ENCODE measurements at regions not wholly inside any gene's neighbourhood (a gene's known extent, or its start where the extent isn't known, plus 50 kb on each side); places are given as distances from the start of the nearest gene placed in this dataset.

DNA sequence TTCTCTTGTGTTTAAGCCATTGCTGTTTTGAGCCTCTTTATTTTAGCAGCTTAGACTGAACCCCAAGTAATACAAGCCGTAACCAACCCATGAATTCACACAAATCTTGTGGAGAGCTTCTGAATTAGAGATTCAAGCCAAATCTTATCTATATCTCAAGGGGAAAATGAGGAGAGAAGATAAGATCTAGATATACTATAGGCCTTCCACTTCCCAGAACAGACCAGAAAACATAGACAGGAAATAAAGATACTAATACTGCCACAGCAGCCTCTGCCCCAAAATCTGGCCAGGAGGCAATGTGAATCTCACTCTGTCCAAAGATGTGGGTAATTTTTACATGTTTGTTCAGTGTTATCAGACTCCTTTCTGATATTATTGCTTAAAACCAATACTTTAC, 307.2 kb downstream of the PTEN start (continued):
- TF ChIP-seq, protein P1, sequence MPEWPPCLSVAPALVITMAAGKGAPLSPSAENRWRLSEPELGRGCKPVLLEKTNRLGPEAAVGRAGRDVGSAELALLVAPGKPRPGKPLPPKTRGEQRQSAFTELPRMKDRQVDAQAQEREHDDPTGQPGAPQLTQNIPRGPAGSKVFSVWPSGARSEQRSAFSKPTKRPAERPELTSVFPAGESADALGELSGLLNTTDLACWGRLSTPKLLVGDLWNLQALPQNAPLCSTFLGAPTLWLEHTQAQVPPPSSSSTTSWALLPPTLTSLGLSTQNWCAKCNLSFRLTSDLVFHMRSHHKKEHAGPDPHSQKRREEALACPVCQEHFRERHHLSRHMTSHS (tag by site-specific recombination; IDR thresholded peaks at IDR 0.05): no peak
- TF ChIP-seq, protein P2, sequence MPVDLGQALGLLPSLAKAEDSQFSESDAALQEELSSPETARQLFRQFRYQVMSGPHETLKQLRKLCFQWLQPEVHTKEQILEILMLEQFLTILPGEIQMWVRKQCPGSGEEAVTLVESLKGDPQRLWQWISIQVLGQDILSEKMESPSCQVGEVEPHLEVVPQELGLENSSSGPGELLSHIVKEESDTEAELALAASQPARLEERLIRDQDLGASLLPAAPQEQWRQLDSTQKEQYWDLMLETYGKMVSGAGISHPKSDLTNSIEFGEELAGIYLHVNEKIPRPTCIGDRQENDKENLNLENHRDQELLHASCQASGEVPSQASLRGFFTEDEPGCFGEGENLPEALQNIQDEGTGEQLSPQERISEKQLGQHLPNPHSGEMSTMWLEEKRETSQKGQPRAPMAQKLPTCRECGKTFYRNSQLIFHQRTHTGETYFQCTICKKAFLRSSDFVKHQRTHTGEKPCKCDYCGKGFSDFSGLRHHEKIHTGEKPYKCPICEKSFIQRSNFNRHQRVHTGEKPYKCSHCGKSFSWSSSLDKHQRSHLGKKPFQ (tag by site-specific recombination; IDR thresholded peaks at IDR 0.05): no peak

DNA sequence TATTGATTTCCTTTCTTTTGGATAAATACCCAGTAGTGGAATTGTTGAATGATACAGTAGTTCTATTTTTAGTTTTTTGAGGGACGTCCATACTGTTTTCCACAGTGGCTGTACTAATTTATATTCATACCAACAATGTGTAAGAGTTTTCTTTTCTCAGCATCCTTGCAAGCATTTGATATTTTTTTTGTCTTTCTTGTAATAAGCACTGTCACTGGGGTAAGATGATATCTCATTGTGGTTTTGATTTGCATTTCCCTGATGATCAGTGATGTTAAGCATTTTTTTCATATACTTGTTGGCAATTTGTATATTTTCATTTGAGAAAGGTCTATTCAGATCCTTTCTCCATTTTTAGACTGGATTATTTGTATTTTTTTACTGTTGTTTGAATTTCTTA, 308.7 kb downstream of the PTEN start:
- Histone ChIP-seq H3K27ac (ENCODE audit: extremely low read depth, low read depth, low read length) (no peak overlapping the region), H3K9me3 (ENCODE audit: control insufficient read depth, insufficient read depth, low read depth, low read length) (no peaks in the 10 kb centered on the region), H3K36me3 (ENCODE audit: control insufficient read depth in 2 of 2, insufficient read depth in 1 of 2, low read length in 2 of 2) (no peaks in the 10 kb centered on the region), H3K4me3 (ENCODE audit: low read depth, low read length) (no peak overlapping the region), H3K4me1 (ENCODE audit: control insufficient read depth, insufficient read depth, low read length) (no peaks in the 10 kb centered on the region)
- TF ChIP-seq ZNF621 (tag by site-specific recombination; IDR thresholded peaks at IDR 0.05): no peak
- POLR2A ChIA-PET: no interaction called here
- CTCF ChIA-PET: no interaction called here

DNA sequence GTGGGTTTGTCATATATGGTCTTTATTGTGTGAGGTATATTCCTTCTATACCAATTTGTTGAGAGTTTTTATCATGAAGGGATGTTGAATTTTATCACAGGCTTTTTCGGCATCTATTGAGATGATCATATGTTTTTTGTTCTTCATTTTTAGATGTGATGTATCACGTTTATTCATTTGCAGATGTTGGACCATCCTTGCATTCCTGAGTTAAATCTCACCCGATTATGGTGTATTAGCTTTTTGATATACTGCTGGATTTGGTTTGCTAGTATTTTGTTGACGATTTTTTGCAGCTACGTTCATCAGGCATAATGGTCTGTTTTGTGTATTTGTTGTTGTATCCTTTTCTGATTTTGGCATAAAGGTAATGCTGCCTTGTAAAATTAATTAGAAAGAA, 311.0 kb downstream of the PTEN start:
- no peak for TF ChIP-seq KLF8 (tag by site-specific recombination; IDR thresholded peaks at IDR 0.05)
- TF ChIP-seq ZNF133 (tag by site-specific recombination; IDR thresholded peaks at IDR 0.05): peak; percentile 57; the same call in 1 of the 2 replicates
- TF ChIP-seq ZNF777 (tag by site-specific recombination; IDR thresholded peaks at IDR 0.05; ENCODE audit: borderline replicate concordance): no peak
- TF ChIP-seq SP7 (tag by site-specific recombination; IDR thresholded peaks at IDR 0.05): no peak
- CTCF ChIA-PET: interaction anchor here (1.0 kb wide), 1 partner anchor 42 kb away, joined by 3 read pairs; no protein-coding TSS in a partner anchor
- H3K36me3 ChIP-seq (ENCODE audit: control insufficient read depth in 2 of 2, insufficient read depth in 1 of 2, low read length in 2 of 2): no peaks in the 10 kb centered on the region
- H3K27ac ChIP-seq (ENCODE audit: extremely low read depth, low read depth, low read length): no peak overlapping the region
- no peak overlapping the region for H3K4me3 ChIP-seq (ENCODE audit: low read depth, low read length)
- no peaks in the 10 kb centered on the region for H3K4me1 ChIP-seq (ENCODE audit: control insufficient read depth, insufficient read depth, low read length)
- POLR2A ChIA-PET: no interaction called here
- no peaks in the 10 kb centered on the region for H3K9me3 ChIP-seq (ENCODE audit: control insufficient read depth, insufficient read depth, low read depth, low read length)

DNA sequence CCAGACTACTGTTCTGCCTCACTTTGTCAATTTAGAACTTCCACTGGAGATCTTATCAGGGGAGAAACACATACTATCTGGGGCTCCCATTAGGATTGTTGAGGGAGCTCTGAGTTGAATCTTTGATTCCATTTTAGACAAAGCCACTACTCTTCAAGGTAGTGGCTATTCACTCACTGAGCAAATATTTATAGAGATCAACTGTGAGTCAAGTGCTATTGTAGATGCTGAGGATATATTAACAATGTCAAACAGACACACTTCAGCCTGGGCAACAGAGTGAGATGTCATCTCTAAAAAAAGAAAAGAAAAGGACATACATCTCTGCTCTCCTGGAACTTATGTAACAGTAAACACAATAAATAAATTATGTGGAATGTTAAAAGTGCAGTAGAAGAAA, 315.3 kb downstream of the PTEN start:
- Histone ChIP-seq H3K9me3 (ENCODE audit: control insufficient read depth, insufficient read depth, low read depth, low read length) (no peaks in the 10 kb centered on the region), H3K4me1 (ENCODE audit: control insufficient read depth, insufficient read depth, low read length) (peaks cover 8% of the 10 kb centered on the region), H3K27ac (ENCODE audit: extremely low read depth, low read depth, low read length) (no peak overlapping the region), H3K4me3 (ENCODE audit: low read depth, low read length) (no peak overlapping the region), H3K36me3 (ENCODE audit: control insufficient read depth in 2 of 2, insufficient read depth in 1 of 2, low read length in 2 of 2) (no peaks in the 10 kb centered on the region)
- no peak for TF ChIP-seq ZNF776 (tag by site-specific recombination; IDR thresholded peaks at IDR 0.05; ENCODE audit: borderline replicate concordance)
- TF ChIP-seq HOXC10 (CRISPR knock-in tag; IDR thresholded peaks at IDR 0.05): no peak
- TF ChIP-seq, protein P3, sequence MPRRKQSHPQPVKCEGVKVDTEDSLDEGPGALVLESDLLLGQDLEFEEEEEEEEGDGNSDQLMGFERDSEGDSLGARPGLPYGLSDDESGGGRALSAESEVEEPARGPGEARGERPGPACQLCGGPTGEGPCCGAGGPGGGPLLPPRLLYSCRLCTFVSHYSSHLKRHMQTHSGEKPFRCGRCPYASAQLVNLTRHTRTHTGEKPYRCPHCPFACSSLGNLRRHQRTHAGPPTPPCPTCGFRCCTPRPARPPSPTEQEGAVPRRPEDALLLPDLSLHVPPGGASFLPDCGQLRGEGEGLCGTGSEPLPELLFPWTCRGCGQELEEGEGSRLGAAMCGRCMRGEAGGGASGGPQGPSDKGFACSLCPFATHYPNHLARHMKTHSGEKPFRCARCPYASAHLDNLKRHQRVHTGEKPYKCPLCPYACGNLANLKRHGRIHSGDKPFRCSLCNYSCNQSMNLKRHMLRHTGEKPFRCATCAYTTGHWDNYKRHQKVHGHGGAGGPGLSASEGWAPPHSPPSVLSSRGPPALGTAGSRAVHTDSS (tag by site-specific recombination; IDR thresholded peaks at IDR 0.05): no peak
- no peak for TF ChIP-seq ZNF121 (tag by site-specific recombination; IDR thresholded peaks at IDR 0.05)
- TF ChIP-seq ZNF791 (tag by site-specific recombination; IDR thresholded peaks at IDR 0.05): no peak
- no peak for TF ChIP-seq RBAK (tag by site-specific recombination; IDR thresholded peaks at IDR 0.05)
- no peak for TF ChIP-seq YY1 (tag by site-specific recombination; IDR thresholded peaks at IDR 0.05)
- no peak for TF ChIP-seq ZNF521 (tag by site-specific recombination; IDR thresholded peaks at IDR 0.05)
- TF ChIP-seq, protein P4, sequence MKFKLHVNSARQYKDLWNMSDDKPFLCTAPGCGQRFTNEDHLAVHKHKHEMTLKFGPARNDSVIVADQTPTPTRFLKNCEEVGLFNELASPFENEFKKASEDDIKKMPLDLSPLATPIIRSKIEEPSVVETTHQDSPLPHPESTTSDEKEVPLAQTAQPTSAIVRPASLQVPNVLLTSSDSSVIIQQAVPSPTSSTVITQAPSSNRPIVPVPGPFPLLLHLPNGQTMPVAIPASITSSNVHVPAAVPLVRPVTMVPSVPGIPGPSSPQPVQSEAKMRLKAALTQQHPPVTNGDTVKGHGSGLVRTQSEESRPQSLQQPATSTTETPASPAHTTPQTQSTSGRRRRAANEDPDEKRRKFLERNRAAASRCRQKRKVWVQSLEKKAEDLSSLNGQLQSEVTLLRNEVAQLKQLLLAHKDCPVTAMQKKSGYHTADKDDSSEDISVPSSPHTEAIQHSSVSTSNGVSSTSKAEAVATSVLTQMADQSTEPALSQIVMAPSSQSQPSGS (tag by site-specific recombination; IDR thresholded peaks at IDR 0.05; ENCODE audit: low read depth): no peak
- TF ChIP-seq KLF1 (tag by site-specific recombination; IDR thresholded peaks at IDR 0.05): no peak
- TF ChIP-seq ZNF544 (tag by site-specific recombination; IDR thresholded peaks at IDR 0.05): no peak
- TF ChIP-seq ZNF596 (tag by site-specific recombination; IDR thresholded peaks at IDR 0.05): no peak
- TF ChIP-seq ZBTB17 (tag by site-specific recombination; IDR thresholded peaks at IDR 0.05): no peak
- TF ChIP-seq EGR2 (tag by site-specific recombination; IDR thresholded peaks at IDR 0.05; ENCODE audit: low read depth): no peak
- TF ChIP-seq, protein P5, sequence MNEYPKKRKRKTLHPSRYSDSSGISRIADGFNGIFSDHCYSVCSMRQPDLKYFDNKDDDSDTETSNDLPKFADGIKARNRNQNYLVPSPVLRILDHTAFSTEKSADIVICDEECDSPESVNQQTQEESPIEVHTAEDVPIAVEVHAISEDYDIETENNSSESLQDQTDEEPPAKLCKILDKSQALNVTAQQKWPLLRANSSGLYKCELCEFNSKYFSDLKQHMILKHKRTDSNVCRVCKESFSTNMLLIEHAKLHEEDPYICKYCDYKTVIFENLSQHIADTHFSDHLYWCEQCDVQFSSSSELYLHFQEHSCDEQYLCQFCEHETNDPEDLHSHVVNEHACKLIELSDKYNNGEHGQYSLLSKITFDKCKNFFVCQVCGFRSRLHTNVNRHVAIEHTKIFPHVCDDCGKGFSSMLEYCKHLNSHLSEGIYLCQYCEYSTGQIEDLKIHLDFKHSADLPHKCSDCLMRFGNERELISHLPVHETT (tag by site-specific recombination; IDR thresholded peaks at IDR 0.05): no peak
- TF ChIP-seq ZNF37A (tag by site-specific recombination; IDR thresholded peaks at IDR 0.05): no peak
- ChIA-PET POLR2A (no interaction called here), CTCF (interaction anchor here (0.5 to 0.6 kb wide), 2 partner anchors 23 to 152 kb away, joined by 3 to 5 read pairs; no protein-coding TSS in a partner anchor)
